ENCODE measurements at regions not wholly inside any gene's neighbourhood (a gene's known extent, or its start where the extent isn't known, plus 50 kb on each side); places are given as distances from the start of the nearest gene placed in this dataset.

- TF ChIP-seq POLR2A (IDR thresholded peaks at IDR 0.05; ENCODE audit: low read depth, low read length) = no peak
- TF ChIP-seq CTCF (conservative IDR thresholded peaks at IDR 0.05; ENCODE audit: low read depth, low read length) = no peak
- TF ChIP-seq BHLHE40 (IDR thresholded peaks at IDR 0.05; ENCODE audit: low read depth, low read length) = no peak
- TF ChIP-seq RFX5 (IDR thresholded peaks at IDR 0.05; ENCODE audit: low read depth, low read length) = no peak
- no peak for TF ChIP-seq MAFK (IDR thresholded peaks at IDR 0.05; ENCODE audit: low read depth, low read length)
- no peak for TF ChIP-seq CEBPB (IDR thresholded peaks at IDR 0.05; ENCODE audit: low read depth, low read length)
- TF ChIP-seq RCOR1 (IDR thresholded peaks at IDR 0.05; ENCODE audit: insufficient replicate concordance, low read length) = no peak
- TF ChIP-seq FOS (IDR thresholded peaks at IDR 0.05; ENCODE audit: low read depth, low read length) = no peak
- no peak for TF ChIP-seq CHD1 (IDR thresholded peaks at IDR 0.05; ENCODE audit: low read depth, low read length)
- TF ChIP-seq MAZ (IDR thresholded peaks at IDR 0.05; ENCODE audit: borderline replicate concordance, low read depth, low read length) = no peak
These were observed 76.1 kb upstream of the PPP2R3A start for GRCh38 chr3:135889443-135889842.
